ENCODE measurements at regions not wholly inside any gene's neighbourhood (a gene's known extent, or its start where the extent isn't known, plus 50 kb on each side); places are given as distances from the start of the nearest gene placed in this dataset.

- TF ChIP-seq, protein P1, sequence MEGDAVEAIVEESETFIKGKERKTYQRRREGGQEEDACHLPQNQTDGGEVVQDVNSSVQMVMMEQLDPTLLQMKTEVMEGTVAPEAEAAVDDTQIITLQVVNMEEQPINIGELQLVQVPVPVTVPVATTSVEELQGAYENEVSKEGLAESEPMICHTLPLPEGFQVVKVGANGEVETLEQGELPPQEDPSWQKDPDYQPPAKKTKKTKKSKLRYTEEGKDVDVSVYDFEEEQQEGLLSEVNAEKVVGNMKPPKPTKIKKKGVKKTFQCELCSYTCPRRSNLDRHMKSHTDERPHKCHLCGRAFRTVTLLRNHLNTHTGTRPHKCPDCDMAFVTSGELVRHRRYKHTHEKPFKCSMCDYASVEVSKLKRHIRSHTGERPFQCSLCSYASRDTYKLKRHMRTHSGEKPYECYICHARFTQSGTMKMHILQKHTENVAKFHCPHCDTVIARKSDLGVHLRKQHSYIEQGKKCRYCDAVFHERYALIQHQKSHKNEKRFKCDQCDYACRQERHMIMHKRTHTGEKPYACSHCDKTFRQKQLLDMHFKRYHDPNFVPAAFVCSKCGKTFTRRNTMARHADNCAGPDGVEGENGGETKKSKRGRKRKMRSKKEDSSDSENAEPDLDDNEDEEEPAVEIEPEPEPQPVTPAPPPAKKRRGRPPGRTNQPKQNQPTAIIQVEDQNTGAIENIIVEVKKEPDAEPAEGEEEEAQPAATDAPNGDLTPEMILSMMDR (IDR thresholded peaks at IDR 0.05; ENCODE audit: unreplicated experiment) = no peak
- H3K27ac Mint-ChIP-seq = no peak overlapping the region
- no peaks in the 10 kb centered on the region for H3K9me3 Mint-ChIP-seq (ENCODE audit: low read depth)
- DNase-seq (ENCODE audit: low spot score, unreplicated experiment) = no peak
- H3K27me3 Mint-ChIP-seq = peaks cover 6% of the 10 kb centered on the region
- no peaks in the 10 kb centered on the region for H3K36me3 Mint-ChIP-seq (ENCODE audit: insufficient read depth)
- H3K4me1 Mint-ChIP-seq (ENCODE audit: low read depth) = peaks cover 3% of the 10 kb centered on the region
- H3K4me3 Mint-ChIP-seq (ENCODE audit: low read depth) = no peak overlapping the region
These were observed 271.5 kb upstream of the TBX3 start for GRCh38 chr12:114955414-114956014.

DNA sequence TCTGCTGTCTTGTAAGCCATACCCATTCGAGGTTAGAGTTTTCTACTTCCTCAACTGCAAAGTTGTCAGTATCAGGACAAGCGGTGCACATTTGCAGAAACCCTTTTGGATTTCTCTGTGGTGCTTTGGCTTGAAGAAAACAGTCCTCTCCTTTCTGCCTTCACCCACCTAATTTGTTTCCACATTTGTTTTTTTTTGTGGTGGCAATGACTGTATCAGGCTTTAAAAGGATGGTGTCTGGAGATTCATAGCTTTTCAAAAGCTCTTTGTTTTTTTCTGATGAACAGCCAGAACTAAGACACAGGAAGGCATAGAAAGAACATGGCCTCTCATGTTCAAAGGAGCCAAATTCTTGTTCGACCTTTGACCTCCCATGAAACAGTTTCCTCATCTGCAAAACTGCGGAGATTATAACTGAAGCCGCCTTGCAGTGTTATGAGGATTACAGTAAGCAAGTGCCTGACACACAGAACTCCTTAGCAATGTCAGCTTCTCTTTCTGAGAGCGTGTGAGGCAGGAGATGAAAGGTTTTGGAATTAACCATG, 270.6 kb upstream of the TBX3 start:
- no peaks in the 10 kb centered on the region for H3K4me1 Mint-ChIP-seq (ENCODE audit: low read depth)
- no peak for DNase-seq (ENCODE audit: low spot score, unreplicated experiment)
- H3K9me3 Mint-ChIP-seq (ENCODE audit: low read depth) = no peaks in the 10 kb centered on the region
- H3K4me3 Mint-ChIP-seq (ENCODE audit: low read depth) = no peak overlapping the region
- TF ChIP-seq, protein P1 (IDR thresholded peaks at IDR 0.05; ENCODE audit: unreplicated experiment) = no peak
- peaks cover 13% of the 10 kb centered on the region for H3K27me3 Mint-ChIP-seq
- H3K27ac Mint-ChIP-seq = no peak overlapping the region
- H3K36me3 Mint-ChIP-seq (ENCODE audit: insufficient read depth) = no peaks in the 10 kb centered on the region

- Mint-ChIP-seq H3K27me3 (peaks cover 26% of the 10 kb centered on the region), H3K4me3 (ENCODE audit: low read depth) (no peak overlapping the region), H3K27ac (no peak overlapping the region), H3K36me3 (ENCODE audit: insufficient read depth) (no peaks in the 10 kb centered on the region), H3K9me3 (ENCODE audit: low read depth) (no peaks in the 10 kb centered on the region), H3K4me1 (ENCODE audit: low read depth) (no peaks in the 10 kb centered on the region)
- no peak for DNase-seq (ENCODE audit: low spot score, unreplicated experiment)
- TF ChIP-seq, protein P1 (IDR thresholded peaks at IDR 0.05; ENCODE audit: unreplicated experiment) = no peak
These were observed 268.7 kb upstream of the TBX3 start for GRCh38 chr12:114952573-114953271.

DNA sequence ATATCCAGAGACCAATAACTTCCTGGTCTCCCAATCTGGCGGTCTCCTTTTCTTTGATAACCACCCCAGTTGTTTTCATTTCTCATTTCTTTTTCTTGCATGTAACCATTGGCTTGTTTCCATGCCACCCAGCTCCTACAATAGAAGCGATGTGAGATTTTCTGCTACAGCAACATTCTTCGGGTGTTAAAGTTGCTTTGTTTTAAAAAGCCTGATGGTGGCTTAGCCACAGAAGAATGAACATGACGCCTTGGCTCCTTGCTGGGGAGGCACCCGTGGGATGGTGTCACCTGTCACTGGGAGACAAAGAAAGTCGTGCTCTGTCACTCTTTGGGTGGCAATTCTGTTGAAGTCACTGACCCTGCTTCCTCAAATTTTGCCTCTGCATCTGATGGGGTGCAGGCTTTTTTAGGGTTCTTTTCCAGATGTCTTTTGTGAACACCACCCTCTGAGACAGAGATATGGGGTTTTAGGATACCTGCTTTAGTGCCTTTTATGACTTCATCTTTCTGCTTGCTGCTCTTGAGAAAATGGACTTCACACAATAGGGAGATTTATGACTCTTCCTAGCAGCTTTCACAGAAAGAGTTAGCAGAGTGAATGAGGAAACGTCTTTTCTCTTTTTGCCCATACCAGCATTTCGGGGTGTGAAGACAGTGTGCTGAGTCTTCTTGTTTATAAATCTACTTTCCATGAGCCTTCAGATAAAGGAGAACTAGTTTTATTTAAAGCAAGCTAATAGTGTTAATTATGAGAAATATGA, 265.3 kb upstream of the TBX3 start:
- Mint-ChIP-seq H3K27me3 (peaks cover 20% of the 10 kb centered on the region), H3K9me3 (ENCODE audit: low read depth) (no peaks in the 10 kb centered on the region), H3K4me3 (ENCODE audit: low read depth) (no peak overlapping the region), H3K27ac (no peak overlapping the region), H3K4me1 (ENCODE audit: low read depth) (peaks cover 9% of the 10 kb centered on the region), H3K36me3 (ENCODE audit: insufficient read depth) (no peaks in the 10 kb centered on the region)
- no peak for DNase-seq (ENCODE audit: low spot score, unreplicated experiment)
- TF ChIP-seq, protein P1 (IDR thresholded peaks at IDR 0.05; ENCODE audit: unreplicated experiment) = no peak

GRCh38 chr12:114945351-114945750, 261.4 kb upstream of the TBX3 start:
- Mint-ChIP-seq H3K36me3 (ENCODE audit: insufficient read depth) (no peaks in the 10 kb centered on the region), H3K4me3 (ENCODE audit: low read depth) (no peak overlapping the region), H3K9me3 (ENCODE audit: low read depth) (no peaks in the 10 kb centered on the region), H3K27me3 (peaks cover 46% of the 10 kb centered on the region), H3K4me1 (ENCODE audit: low read depth) (peaks cover 17% of the 10 kb centered on the region), H3K27ac (no peak overlapping the region)
- TF ChIP-seq, protein P1 (IDR thresholded peaks at IDR 0.05; ENCODE audit: unreplicated experiment) = no peak
- no peak for DNase-seq (ENCODE audit: low spot score, unreplicated experiment)
